ENCODE measurements at regions not wholly inside any gene's neighbourhood (a gene's known extent, or its start where the extent isn't known, plus 50 kb on each side); places are given as distances from the start of the nearest gene placed in this dataset.
A peak's percentile ranks its signal among the peaks of the same experiment; 100 is the strongest.

DNA sequence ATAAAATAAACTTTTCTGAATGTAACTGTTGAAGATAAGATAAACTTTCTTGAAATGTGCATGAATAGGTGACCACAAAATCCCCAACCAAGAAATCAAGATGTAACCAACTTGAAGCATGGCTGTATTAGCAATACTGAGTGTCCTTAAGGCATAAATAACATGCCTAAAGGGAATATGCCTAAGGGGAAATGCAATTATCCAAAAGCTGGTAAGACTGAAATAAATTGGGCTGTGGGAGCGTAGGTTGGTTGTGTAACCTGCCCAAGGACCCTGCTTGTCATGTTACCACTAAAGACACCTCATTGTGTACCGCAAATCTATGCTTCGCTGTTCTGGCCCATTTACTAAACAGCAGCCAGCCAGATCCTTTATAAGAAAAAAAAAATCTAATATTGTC lies 200.8 kb upstream of the PDE10A start:
- H3K9me2 ChIP-seq (ENCODE audit: insufficient read depth), result no peaks in the 10 kb centered on the region
- WGBS, 2 experiments (ENCODE audit: low coverage in 1 of 2, low lambda C conversion rate in 2 of 2, missing lambda C conversion rate in 2 of 2), result 6 to 8% methylated on average over 3 of the region's 3 CpGs
- H2AFZ ChIP-seq, result no peak overlapping the region
- H3F3A ChIP-seq (ENCODE audit: insufficient read depth), result no peaks in the 10 kb centered on the region
- no peaks in the 10 kb centered on the region for H3K36me3 ChIP-seq (ENCODE audit: low read depth)
- H3K27me3 ChIP-seq (replicated peaks; ENCODE audit: insufficient read depth), result no peaks in the 10 kb centered on the region
- no peaks in the 10 kb centered on the region for H4K20me1 ChIP-seq (ENCODE audit: insufficient read depth)
- DNase-seq, result no peak
- no peak overlapping the region for H3K4me3 ChIP-seq
- H3K9me3 ChIP-seq (ENCODE audit: low read depth), result no peaks in the 10 kb centered on the region
- in situ Hi-C loops (cut with MboI), result no loop called here
- no peak overlapping the region for H3K9ac ChIP-seq
- no peaks in the 10 kb centered on the region for H3K79me2 ChIP-seq (ENCODE audit: insufficient read depth)
- TF ChIP-seq EZH2phosphoT487 (IDR thresholded peaks at IDR 0.05; ENCODE audit: insufficient read depth, low read depth) (no peak), EZH2 (IDR thresholded peaks at IDR 0.05; ENCODE audit: insufficient read depth, poor library complexity, severe bottlenecking) (no peak)
- H3K4me2 ChIP-seq (ENCODE audit: unreplicated experiment), result no peak overlapping the region
- H3K4me1 ChIP-seq (ENCODE audit: insufficient read depth), result no peaks in the 10 kb centered on the region
- H3K27ac ChIP-seq, result no peak overlapping the region

DNA sequence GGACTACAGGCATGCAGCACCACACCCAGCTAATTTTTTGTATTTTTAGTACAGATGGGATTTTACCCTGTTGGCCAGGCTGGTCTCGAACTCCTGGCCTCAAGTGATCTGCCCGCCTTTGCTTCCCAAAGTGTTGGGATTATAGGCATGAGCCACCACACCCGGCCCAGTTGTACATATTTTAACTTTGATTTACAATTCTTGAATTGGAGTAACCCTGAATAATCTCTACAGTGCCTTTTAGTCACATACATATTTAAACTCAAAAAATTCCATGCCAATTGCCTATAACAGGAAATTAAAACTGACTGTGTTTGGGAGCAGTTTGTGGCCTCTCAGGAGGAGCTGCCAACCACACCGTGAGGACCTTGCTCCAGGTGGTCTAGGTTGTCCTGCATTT lies 199.8 kb upstream of the PDE10A start:
- TF ChIP-seq EZH2 (IDR thresholded peaks at IDR 0.05; ENCODE audit: insufficient read depth, poor library complexity, severe bottlenecking) (no peak), EZH2phosphoT487 (IDR thresholded peaks at IDR 0.05; ENCODE audit: insufficient read depth, low read depth) (no peak)
- in situ Hi-C loops (cut with MboI), result no loop called here
- H4K20me1 ChIP-seq (ENCODE audit: insufficient read depth), result no peaks in the 10 kb centered on the region

DNA sequence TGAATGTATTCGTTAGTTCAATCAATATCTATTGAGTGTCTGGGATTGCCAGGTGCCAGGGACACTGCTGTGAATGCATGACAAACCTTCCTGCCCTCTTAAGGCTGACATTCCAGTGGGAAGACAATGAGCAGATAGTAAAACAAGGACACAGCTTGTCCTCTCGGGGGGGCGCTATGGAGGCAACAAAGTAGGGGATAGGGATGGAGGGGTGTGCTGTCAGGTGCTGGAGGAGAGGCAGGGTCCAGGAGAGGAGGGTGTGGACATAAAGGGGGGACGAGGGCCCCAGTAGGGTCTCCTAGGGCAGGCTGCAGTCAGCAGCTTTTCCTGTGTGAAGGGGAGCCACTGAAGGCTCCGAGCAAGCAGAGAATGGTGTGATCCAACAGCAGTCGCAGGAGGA lies 198.2 kb upstream of the PDE10A start:
- no peak overlapping the region for H3K4me3 ChIP-seq
- no peak overlapping the region for H2AFZ ChIP-seq
- H3K9ac ChIP-seq, result no peak overlapping the region
- no peaks in the 10 kb centered on the region for H3K4me1 ChIP-seq (ENCODE audit: insufficient read depth)
- WGBS, 2 experiments (ENCODE audit: low coverage in 1 of 2, low lambda C conversion rate in 2 of 2, missing lambda C conversion rate in 2 of 2), result 20 to 25% methylated on average over 6 of the region's 6 CpGs
- no peaks in the 10 kb centered on the region for H3K9me2 ChIP-seq (ENCODE audit: insufficient read depth)
- no peaks in the 10 kb centered on the region for H3K79me2 ChIP-seq (ENCODE audit: insufficient read depth)
- H4K20me1 ChIP-seq (ENCODE audit: insufficient read depth), result no peaks in the 10 kb centered on the region
- in situ Hi-C loops (cut with MboI), result no loop called here
- H3K27ac ChIP-seq, result no peak overlapping the region
- DNase-seq, result no peak
- H3K36me3 ChIP-seq (ENCODE audit: low read depth), result no peaks in the 10 kb centered on the region
- H3K4me2 ChIP-seq (ENCODE audit: unreplicated experiment), result no peak overlapping the region
- no peaks in the 10 kb centered on the region for H3K9me3 ChIP-seq (ENCODE audit: low read depth)
- no peak for TF ChIP-seq EZH2 (IDR thresholded peaks at IDR 0.05; ENCODE audit: insufficient read depth, poor library complexity, severe bottlenecking)
- TF ChIP-seq EZH2phosphoT487 (IDR thresholded peaks at IDR 0.05; ENCODE audit: insufficient read depth, low read depth), result no peak
- H3F3A ChIP-seq (ENCODE audit: insufficient read depth), result no peaks in the 10 kb centered on the region
- 0 out of 2 replicates have a peak, but pooled peaks cover 15% of the 10 kb centered on the region for H3K27me3 ChIP-seq (replicated peaks; ENCODE audit: insufficient read depth)

More for the DNA sequence above, 199.8 kb upstream of the PDE10A start:
- no peak for DNase-seq
- H3K9ac ChIP-seq, result no peak overlapping the region
- H3K36me3 ChIP-seq (ENCODE audit: low read depth), result no peaks in the 10 kb centered on the region
- H3K27me3 ChIP-seq (replicated peaks; ENCODE audit: insufficient read depth), result 0 out of 2 replicates have a peak, but pooled peaks cover 8% of the 10 kb centered on the region
- H3K4me2 ChIP-seq (ENCODE audit: unreplicated experiment), result no peak overlapping the region
- WGBS, 2 experiments (ENCODE audit: low coverage in 1 of 2, low lambda C conversion rate in 2 of 2, missing lambda C conversion rate in 2 of 2), result 25 to 34% methylated on average over 4 of the region's 4 CpGs
- no peaks in the 10 kb centered on the region for H3K4me1 ChIP-seq (ENCODE audit: insufficient read depth)
- no peak overlapping the region for H2AFZ ChIP-seq
- no peaks in the 10 kb centered on the region for H3K79me2 ChIP-seq (ENCODE audit: insufficient read depth)
- H3K27ac ChIP-seq, result no peak overlapping the region
- no peaks in the 10 kb centered on the region for H3F3A ChIP-seq (ENCODE audit: insufficient read depth)
- no peaks in the 10 kb centered on the region for H3K9me3 ChIP-seq (ENCODE audit: low read depth)
- no peak overlapping the region for H3K4me3 ChIP-seq
- H3K9me2 ChIP-seq (ENCODE audit: insufficient read depth), result no peaks in the 10 kb centered on the region

DNA sequence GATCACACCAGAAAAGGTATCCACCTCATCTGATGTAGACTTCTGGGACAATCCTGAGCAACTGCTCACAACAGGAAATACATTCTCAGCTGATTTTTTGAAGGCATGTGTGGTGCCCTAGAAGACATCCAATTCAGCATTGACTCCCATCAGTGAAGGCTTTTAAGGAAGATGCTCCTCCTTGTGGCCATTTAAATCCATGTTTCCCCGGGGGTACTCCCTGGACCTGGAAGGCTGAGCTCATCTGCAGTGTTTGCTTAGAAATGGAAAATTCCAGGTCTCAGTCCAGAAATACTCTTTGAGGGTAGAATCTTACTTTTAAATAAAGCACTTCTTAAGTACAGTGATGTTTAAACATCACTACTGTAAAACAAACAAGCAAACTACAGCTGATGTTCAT lies 195.5 kb upstream of the PDE10A start:
- Histone ChIP-seq H3K4me1 (ENCODE audit: insufficient read depth) (no peaks in the 10 kb centered on the region), H3K9me2 (ENCODE audit: insufficient read depth) (no peaks in the 10 kb centered on the region), H3K4me3 (no peak overlapping the region), H3K9ac (no peak overlapping the region), H4K20me1 (ENCODE audit: insufficient read depth) (no peaks in the 10 kb centered on the region), H3K79me2 (ENCODE audit: insufficient read depth) (no peaks in the 10 kb centered on the region), H3K36me3 (ENCODE audit: low read depth) (no peaks in the 10 kb centered on the region), H3F3A (ENCODE audit: insufficient read depth) (no peaks in the 10 kb centered on the region), H2AFZ (no peak overlapping the region), H3K4me2 (ENCODE audit: unreplicated experiment) (no peak overlapping the region), H3K27ac (no peak overlapping the region), H3K9me3 (ENCODE audit: low read depth) (no peaks in the 10 kb centered on the region), H3K27me3 (replicated peaks; ENCODE audit: insufficient read depth) (peaks cover 29% of the 10 kb centered on the region)
- 0% methylated on average over 1 of the region's 1 CpG for WGBS, 2 experiments (ENCODE audit: low coverage in 1 of 2, low lambda C conversion rate in 2 of 2, missing lambda C conversion rate in 2 of 2)
- in situ Hi-C loops (cut with MboI), result no loop called here
- DNase-seq, result peak; percentile 13
- TF ChIP-seq EZH2phosphoT487 (IDR thresholded peaks at IDR 0.05; ENCODE audit: insufficient read depth, low read depth), result no peak
- no peak for TF ChIP-seq EZH2 (IDR thresholded peaks at IDR 0.05; ENCODE audit: insufficient read depth, poor library complexity, severe bottlenecking)

DNA sequence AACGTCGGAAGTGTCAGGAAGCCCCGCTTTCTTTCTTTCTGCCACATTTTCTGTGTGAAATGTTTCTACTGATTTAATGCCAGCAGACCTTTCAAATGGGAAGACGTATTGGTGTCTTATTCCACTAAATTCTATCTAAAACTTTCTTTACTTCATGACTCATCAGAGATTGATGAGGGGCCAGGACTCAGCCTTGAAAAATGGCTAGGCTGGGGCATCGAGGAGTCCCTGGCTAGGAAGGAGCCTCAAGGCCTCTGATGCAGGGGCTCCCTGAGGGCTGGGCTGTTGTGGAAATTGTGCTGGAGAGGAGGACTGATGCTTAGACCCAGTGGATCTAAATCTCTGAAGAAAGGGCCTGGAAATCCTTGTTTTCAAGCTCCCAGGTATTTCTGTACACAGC lies 192.8 kb upstream of the PDE10A start:
- H3K36me3 ChIP-seq (ENCODE audit: low read depth), result no peaks in the 10 kb centered on the region
- no peak overlapping the region for H3K4me2 ChIP-seq (ENCODE audit: unreplicated experiment)
- H2AFZ ChIP-seq, result no peak overlapping the region
- no peak overlapping the region for H3K9ac ChIP-seq
- H3F3A ChIP-seq (ENCODE audit: insufficient read depth), result no peaks in the 10 kb centered on the region
- no peak for DNase-seq
- TF ChIP-seq EZH2 (IDR thresholded peaks at IDR 0.05; ENCODE audit: insufficient read depth, poor library complexity, severe bottlenecking) (no peak), EZH2phosphoT487 (IDR thresholded peaks at IDR 0.05; ENCODE audit: insufficient read depth, low read depth) (no peak)
- H3K4me3 ChIP-seq, result no peak overlapping the region
- no peaks in the 10 kb centered on the region for H3K4me1 ChIP-seq (ENCODE audit: insufficient read depth)
- in situ Hi-C loops (cut with MboI), result no loop called here
- H3K27ac ChIP-seq, result no peak overlapping the region
- 68 to 72% methylated on average over 5 of the region's 5 CpGs for WGBS, 2 experiments (ENCODE audit: low coverage in 1 of 2, low lambda C conversion rate in 2 of 2, missing lambda C conversion rate in 2 of 2)
- H3K27me3 ChIP-seq (replicated peaks; ENCODE audit: insufficient read depth), result peaks cover 47% of the 10 kb centered on the region
- no peaks in the 10 kb centered on the region for H3K9me2 ChIP-seq (ENCODE audit: insufficient read depth)
- no peaks in the 10 kb centered on the region for H3K79me2 ChIP-seq (ENCODE audit: insufficient read depth)
- no peaks in the 10 kb centered on the region for H4K20me1 ChIP-seq (ENCODE audit: insufficient read depth)
- no peaks in the 10 kb centered on the region for H3K9me3 ChIP-seq (ENCODE audit: low read depth)
